ENCODE measurements at regions not wholly inside any gene's neighbourhood (a gene's known extent, or its start where the extent isn't known, plus 50 kb on each side); places are given as distances from the start of the nearest gene placed in this dataset.

DNA sequence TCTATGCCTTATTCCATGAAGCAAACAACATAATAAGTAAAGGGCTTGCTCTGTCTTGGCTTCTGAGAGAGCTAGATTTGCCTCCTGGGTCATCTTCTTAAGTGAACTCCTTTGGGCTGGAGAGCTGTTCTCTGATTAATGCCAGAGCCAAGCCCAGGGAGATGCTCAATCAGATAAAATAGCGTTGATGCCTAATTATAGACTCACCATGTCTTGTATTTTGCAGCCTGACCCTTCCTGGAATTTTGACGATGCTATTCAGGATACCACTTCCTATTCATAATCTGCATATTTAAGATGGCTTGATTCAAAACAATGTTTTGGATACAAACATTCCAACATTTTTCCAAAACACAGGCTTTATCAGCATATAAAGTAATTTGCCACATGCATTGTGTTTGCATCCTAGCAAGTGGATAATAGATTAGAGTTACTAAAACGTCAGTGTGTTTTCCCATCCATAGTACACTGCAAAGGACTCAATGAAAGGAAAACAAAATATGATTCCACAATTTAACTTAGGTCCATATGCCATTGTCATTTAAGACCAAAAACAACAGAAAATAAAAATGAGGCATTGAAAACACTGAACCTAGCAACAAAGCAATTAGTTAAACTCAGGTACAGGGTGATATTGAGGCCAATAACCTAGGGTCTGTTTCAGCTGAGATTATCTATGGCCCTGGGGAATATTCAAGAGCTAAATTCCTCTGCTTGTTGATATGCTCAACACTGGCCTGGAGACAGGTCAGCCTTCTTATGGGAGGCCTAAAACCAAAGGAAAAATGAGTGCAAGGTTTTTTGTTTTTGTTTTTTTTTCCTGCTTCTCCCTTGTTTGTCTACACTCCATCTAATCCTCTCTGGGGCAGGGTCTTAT, 184.2 kb upstream of the FOXN3 start:
- DNase-seq: no peak

DNA sequence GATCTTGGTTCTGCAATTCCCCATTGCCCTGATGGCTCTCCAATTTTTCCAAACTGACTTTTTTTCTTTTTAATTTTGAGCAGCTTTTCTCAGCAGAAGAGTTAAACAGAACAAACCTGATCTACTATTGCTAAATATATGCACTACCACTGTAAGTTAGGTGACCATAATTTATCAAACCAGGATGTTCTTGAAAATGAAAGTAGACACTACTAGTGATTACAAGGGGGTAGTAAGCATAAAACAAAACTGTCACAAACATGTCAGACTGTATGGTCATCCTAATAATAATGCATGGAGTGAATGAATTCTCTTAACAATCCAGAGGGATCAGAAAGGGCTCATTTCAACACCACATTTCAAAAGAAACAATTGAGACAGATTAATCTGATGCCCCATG, 183.0 kb upstream of the FOXN3 start:
- no peak for DNase-seq

DNA sequence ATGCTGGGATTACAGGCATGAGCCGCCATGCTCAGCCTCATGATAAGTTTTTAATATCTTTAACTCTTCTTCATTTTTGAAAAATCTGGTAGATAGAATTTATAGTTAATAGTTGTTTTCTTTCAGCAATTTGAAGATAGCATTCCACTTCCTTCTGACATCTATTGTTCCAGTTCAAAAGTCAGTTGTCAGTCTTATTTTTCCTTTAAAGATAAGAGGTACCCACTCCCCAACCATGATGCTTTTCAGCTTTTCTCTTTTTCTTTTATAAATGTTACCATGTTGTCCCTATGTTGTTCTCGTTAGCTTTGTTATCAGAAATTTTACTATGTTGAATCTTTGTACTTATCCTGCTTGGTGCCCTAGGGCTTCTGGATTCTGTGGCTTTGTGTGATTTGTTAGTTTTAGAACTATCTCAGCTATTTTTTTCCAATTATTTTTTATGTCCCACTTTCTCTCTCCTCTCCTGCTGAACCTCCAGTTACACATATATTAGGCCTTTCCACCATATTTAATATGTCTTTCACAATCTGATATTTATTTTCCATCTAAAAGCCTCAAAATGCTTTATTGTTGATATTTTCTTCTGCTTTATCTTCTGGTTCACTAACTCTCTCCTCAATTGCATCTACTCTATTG, 181.6 kb upstream of the FOXN3 start:
- DNase-seq: no peak

DNA sequence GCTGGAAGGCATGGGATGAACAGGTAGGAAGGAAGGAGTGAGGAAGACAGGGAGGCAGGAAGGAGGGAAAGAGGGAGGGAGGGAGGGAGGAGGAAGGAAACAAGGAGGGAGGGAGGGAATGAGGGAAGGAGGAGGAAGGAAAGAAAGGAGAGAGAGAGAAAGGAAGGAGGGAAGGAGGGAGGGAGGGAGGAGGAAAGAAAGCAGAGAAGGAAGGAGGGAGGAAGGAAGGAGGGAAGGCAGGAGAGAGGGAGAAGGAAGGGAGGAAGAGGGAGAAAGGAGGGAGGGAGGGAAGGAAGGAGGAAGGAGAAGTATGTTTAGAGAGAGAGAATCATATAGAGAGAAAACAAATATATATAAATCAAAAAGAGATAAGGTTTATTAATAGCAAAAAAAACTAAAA, 175.9 kb upstream of the FOXN3 start:
- no peak for DNase-seq

DNA sequence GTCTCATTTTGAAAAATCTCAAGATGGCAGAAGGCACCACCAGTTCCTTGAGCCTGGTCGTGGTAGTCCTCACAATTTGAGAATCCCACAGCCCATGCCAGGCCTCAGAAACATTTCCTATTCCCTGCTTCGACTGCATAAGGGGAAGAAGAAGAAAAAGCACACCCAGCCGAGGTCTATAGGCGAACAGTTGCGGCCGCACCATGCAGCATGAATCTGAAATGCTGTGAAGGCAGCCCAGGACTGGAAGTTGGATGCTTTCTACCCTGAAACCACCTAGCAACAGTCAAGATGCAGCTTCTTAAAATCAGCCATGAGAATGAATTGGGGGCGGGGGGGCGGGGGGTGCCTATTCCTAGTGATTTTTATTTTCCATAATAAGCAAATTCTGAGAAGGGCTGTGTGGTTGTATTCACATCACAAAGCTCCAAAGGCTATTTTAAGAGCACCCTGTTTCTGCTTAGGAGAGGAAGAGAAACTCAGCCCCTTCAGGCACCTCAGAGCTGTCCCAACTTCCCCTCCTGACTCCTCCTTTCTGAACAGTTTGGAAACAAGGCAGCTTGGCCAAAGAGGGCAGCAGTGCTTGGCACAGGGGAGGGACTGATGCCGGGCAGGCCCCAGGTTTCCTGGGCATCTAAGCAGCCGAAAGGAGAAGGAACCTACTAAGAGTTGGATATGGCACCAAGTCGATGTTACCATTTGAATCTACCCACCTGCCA, 172.5 kb upstream of the FOXN3 start:
- no peak for DNase-seq

DNA sequence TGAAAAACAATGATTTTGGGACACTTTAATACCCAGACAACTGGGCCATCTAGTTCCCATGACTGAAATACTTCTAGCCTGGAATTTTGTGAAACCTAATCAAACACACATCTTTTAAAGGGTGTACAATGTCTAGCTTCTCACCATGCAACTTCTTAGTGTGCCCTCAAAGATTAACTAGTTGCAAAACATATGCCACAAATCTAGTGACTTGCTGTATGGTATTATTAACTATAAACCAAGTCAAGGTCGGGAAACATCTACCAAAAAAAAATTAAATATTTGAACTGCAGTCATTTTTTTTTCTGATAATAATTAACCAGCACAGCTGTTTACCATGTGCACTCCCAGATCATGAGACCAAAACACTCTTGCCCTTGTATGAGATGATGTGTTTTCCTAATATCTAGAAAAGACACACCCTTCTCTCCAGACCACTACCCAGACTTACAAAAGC, 171.8 kb upstream of the FOXN3 start:
- no peak for DNase-seq

DNA sequence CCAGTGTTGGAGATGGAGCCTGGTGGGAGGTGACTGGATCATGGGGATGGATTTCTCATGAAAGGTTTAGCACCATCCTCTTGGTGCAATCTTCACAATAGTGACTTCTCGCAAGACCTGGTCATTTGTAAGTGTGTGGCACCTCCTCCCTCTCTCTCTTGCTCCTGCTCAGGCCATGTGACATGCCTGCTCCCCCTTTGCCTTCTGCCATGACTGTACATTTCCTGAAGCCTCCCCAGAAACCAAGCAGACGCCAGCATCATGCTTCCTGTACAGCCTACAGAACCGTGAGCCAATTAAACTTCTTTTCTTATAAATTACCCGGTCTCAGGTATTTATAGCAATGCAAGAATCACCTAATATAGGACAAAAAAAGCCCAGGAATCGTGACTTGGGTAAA, 171.0 kb upstream of the FOXN3 start:
- no peak for DNase-seq

DNA sequence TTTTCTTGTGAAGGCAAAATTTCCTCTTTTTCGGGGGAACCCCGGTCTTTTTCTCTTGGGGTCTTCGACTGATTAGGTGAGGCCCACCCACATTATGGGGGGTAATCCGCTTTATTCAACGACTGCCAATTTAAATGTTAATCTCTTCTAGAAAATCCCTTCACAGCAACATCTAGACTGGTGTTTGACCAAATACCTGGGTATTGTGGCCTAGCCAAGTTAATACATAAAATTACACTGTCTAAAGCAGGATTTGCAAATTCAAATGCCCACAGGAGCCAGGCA, 170.0 kb upstream of the FOXN3 start:
- DNase-seq: no peak

DNA sequence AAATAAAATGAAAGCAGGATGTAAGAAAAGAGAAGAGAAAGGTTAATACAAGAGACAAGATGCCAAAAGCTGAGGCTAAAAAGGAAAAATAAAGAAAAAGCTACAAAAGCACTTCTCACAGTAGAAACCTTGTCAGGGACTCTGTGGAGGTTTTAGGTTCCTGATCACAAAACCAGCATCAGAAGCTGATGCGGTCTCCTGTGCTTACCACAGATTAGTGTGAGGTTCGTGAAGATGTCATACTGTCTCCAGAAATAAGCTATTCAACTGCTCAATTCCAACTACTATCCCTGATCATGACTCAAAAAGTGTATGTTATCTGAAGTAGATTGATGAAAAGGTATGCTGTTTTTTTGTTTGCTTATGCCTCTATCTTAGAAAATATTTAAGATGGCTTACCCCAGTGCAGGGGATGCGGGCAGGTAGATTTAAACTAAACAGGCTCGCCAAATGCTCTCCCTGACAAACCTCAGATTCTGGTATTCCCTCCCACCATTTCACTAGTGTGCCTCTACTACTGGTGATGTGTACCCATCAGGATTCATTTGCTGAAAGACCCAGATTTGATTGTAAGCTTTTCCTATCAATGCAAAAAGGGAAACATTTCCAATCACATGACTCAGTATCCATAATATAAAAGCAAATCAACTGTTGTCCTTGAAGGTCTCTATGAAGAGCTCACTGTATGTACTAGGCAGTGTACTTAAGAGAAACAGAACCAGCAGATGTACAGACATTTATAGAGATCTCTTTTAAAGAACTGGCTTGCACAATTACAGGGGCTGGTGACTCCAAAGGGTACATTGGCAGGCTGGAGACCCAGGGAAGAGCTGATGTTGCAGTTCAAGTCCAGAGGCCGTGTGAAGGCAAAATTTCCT, 169.5 kb upstream of the FOXN3 start:
- DNase-seq: no peak

DNA sequence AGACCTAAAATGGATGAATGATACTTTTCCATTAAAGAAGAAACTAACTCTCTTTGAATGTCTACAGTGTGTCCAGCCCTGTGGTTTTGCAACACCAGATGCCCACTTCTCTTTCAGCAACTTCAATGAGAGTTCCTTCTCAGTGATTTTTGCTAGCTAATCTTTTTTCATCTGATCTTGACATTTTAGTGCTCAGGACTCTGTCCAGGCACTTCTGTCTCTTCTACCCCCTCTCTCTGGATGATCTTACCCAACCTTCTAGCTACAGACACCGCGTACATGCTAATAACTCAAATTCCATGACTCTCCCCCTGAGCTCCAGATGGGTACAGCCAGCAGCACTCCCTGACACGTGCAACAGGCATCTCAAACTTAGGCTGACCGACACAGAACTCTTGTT, 161.1 kb upstream of the FOXN3 start:
- DNase-seq: no peak

DNA sequence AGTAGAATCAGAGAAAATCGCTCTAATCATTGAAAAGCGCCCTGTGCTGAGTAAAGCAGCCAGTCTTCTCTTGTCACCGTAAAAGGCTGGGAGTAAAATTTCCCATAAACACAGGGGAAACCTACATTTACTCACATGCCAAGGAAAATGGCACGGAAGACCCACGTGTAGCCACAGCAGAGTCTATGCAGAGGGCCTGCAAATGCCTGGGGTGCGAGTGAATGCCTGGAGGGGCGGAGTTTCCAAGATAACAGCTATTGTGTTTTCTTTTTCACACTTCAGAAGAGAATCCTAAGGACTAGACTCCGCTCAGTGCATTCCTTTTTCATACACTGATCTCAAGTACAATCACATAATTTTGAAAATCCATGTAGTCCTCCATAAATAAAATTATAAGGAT, 159.9 kb upstream of the FOXN3 start:
- DNase-seq: no peak

DNA sequence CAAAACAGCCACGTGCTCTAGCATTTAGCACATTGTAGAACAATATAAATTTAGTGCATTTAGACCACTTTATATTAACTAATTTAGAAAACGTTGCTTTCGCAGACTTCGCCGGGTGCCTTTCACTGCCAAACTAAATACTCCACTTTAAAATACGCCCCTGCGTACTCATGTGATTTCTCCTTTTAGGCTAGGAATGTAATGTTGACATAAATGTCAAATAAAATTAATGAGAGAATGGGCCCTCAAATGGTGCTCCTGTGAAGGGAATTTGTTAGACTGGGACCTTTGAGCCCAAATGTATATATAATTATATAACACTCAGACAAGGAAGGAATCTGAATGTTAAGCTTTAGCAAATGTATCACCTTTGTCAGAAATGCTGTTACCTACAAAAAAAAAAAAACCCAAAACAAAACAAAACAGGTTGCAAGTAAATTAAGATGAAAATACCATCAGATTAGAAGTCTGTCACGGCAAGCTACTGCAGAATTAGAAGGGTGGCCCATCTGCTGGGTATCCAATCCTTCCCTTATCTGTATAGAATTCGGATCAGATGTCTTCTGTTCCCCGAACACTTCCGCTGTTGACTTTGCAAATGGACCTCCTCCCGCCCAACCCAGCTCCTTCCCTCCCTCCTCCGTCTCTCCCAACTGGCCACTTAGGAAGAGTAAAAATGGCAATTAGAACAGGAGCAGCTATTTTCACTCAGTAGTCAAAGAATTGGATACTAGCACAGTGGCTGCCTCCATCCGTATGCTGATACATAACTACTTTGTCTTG, 159.3 kb upstream of the FOXN3 start:
- DNase-seq: no peak

DNA sequence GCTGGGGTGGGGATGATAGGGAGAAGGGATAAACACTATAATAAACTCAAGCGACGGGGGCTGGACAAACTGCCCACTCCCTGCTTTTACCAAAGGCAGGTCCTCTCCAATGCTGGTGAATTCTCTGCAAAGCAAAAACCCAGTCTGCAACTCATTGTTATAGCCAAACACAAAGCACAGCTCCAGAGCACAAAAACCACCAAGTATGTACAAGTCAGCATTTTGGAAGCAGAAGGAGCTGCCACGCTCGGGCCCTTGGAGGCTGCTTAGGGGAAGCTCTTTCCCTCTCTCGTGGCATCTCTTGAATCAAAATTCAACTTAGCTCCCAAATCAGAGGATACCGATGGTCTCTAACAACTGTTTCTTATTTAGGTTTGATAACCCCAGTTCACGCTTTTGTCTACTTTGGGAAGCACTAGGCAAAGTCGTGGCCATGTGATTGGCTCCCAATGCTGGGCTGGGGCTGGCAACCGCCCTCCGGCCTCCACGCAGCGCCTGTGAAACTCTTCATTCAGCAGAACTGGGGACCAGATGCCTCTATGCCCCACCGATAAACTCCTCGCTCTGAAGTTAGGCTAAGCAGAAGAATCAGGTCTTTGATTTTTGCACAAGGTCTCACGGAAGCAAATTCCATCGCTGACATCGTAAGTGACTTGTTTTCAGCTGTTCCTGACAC, 158.5 kb upstream of the FOXN3 start:
- no peak for DNase-seq

DNA sequence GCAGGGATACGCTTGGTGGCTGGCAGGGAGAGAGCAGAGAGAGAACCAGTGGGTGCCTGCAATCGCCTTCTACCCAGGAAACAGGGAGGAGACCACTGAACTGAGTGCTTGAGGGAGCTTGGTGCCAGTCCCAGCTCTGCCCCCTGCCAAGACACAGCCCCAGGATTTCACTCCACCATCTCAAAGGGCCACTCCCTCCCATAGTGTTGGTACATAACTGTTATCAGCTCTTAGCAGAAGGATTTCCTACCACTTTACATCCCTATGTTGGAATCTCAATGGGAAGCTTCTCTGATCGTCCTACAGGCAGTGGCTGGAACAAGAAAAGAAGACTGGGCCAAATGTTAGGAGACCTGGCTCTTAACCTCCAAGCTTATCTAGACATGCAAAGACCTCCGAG, 157.4 kb upstream of the FOXN3 start:
- no peak for DNase-seq

DNA sequence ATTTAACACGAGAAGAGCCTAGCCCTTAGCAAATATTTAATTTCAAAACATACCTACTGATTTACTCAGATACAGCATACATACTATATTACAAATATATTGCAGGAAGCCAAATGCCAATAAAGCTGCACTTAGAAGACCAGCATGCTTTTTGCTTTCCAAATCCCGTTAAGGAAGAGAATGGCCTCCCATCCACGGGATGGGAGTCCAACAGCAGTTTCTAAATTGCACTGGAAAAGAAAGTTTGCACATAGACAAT, 156.3 kb upstream of the FOXN3 start:
- DNase-seq: no peak

DNA sequence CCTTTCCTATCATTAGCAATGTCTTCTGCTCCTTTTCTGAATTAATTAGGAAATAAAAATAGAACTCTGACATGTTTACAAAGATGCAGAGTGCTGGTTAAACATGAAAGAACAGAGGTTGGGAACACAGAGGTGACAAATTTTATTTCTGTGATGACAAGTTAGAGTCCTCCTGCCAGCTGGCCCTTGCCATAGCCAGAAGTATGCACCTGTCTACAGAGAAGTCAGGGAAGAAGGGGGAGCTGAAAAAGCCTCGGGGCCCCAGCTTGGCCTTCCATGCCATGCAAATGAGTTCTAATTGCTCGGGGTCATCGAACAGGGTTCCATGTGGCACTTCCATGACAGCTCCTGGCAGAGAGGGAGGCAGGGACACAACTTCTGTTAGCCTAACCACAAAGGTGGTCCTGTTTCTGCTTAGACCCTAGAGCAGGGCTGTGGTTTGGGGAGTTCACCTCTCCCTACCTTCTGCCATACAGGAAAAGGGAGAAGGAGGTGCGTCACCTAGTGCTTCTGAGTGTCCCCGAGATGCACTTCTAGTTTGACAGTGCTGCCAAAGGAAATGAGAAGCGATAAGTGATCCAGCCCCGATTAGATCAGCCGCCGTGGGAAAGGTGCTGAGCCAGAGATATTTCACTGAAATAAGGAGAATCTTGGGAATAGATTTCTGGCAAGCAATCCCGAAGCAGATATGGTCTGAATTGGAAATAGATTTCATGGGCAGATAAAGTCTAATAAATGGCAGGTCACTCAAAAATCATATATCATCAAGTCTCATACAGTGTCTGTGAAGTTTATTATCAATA, 155.8 kb upstream of the FOXN3 start:
- no peak for DNase-seq

DNA sequence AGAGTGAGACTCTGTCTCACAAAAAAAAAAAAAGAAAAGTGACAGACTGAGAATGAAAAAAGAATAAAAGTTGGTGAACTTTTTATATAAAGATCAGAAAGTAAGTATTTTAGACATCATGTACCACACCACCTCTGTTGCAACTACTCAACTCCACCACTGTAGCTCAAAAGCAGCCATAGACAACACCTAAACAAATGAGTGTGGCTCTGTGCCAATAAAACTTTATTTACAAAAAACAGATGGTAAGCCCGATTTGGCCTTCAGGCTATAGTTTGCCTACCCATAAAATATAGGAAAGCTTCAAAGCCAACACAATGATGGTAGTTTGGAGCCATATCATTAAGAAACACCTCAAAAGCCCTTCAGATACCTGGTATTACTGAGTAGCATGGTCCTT, 154.5 kb upstream of the FOXN3 start:
- no peak for DNase-seq

DNA sequence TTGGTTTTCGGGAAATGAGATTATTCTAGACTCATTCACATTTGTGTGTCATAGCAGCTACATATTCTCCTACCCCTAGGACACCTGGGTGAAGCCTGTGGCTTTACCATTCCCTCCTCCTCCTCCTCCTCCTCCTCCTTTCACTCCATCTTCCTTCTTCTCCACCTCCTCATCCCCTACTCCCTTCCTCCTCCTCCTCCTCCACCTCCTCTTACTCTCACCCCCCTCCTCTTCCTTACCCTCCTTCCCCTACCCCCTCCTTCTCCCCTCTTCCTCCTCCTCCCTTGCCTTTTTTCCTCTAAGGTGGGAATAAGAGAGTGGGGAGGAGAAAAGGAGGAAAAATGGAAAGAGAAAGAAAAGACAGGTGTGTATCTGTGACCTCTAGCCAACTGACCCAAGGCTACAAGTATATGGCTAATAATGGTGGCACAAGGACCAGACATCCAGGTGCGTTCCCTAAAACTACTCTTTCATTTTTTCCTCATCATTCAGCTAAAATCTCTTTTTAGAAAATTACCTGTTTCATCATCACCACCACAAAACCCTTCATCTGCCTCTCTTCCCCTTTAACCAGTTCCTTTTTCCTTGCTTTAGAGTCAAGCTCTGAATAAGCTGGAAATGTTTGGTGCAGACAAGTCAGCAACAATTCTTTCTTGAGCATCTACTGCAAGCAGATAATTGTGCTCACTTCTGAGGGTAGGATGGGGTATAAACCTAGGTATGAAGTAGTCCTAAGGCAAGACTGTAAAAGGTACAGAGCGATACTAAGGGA, 149.8 kb upstream of the FOXN3 start:
- no peak for DNase-seq

DNA sequence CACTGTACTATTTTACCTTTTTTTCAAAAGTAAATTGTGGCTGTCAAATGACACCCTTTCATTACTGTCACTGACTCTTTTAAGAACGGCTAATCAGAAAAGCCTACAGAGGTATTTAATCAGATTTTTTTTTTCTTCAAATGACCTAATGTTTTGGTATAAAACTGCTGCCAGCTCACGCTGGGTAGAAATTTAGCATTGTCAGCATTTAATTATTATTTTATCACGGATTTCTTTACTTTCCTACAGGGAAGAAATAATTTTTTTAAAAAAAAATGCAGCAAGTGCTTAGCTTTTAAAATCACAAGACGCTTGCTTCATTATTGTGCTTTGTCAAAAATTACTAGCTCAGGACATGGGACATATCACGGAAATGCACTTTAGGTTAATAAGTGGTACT, 149.1 kb upstream of the FOXN3 start:
- no peak for DNase-seq

DNA sequence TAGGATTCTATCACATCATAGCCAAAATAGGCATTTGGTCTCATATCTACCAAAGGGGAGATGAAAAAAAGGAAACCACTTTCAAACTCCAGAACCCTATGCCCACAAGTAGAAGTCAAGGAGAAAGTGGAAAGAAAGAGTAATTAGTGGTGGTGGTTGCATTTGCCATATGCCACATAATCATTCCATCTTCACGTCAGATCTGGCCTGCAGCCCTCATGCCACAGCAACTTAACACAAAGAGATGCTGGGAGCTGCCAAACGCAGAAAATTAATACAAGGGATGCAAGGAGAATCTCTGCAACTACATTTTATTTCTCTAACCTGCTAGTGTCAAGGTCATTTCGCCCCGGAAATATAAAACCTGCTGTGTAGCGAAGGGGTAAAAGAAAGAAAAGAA, 148.6 kb upstream of the FOXN3 start:
- no peak for DNase-seq
